RWPE2 (cell line): ENCODE measurements at regions not wholly inside any gene's neighbourhood (a gene's known extent, or its start where the extent isn't known, plus 50 kb on each side); places are given as distances from the start of the nearest gene placed in this dataset.

Experiments
- ATAC-seq: fragments of 200-7000 bp; cut with Tn5 transposase; 3 replicates; pipeline ENCODE4 v1.9.1; 2021; ENCODE audit warnings: low read depth
- DNase-seq: peaks from one replicate; pipeline ENCODE4 v3.0.0-alpha.2; 2020; ENCODE audit warnings: low spot score
- H3K27ac ChIP-seq: fragments of 450-650 bp; 2 replicates; pipeline ENCODE4 v1.5.1; 2017; ENCODE audit warnings: mild to moderate bottlenecking; ENCODE audit not compliant: poor library complexity, severe bottlenecking
- H3K27me3 ChIP-seq: fragments of 250-450 bp; sonication (Bioruptor Pico); 2 replicates; pipeline ENCODE4 v1.5.1; 2021; ENCODE audit warnings: mild to moderate bottlenecking, moderate library complexity; ENCODE audit not compliant: insufficient read depth, poor library complexity, severe bottlenecking
- H3K36me3 ChIP-seq: fragments of 250-450 bp; sonication (Bioruptor Pico); 2 replicates; pipeline ENCODE4 v1.5.1; 2020; ENCODE audit warnings: low read depth, mild to moderate bottlenecking, moderate library complexity
- H3K4me1 ChIP-seq: fragments of 250-450 bp; sonication (Bioruptor Pico); 2 replicates; pipeline ENCODE4 v1.5.1; 2021; ENCODE audit warnings: mild to moderate bottlenecking, moderate library complexity; ENCODE audit not compliant: insufficient read depth, poor library complexity, severe bottlenecking
- H3K4me3 ChIP-seq: fragments of 250-450 bp; sonication (Bioruptor Pico); 2 replicates; pipeline ENCODE4 v1.5.1; 2021; ENCODE audit warnings: mild to moderate bottlenecking, moderate library complexity; ENCODE audit not compliant: severe bottlenecking
- H3K9me3 ChIP-seq: fragments of 250-450 bp; sonication (Bioruptor Pico); 2 replicates; pipeline ENCODE4 v1.5.1; 2021; ENCODE audit warnings: mild to moderate bottlenecking, moderate library complexity; ENCODE audit not compliant: severe bottlenecking
- TF ChIP-seq, protein P1 (sequence below): fragments of 450-650 bp; IDR thresholded peaks from one replicate; pipeline ENCODE4 v1.5.1; 2017; ENCODE audit warnings: mild to moderate bottlenecking, moderate library complexity; ENCODE audit not compliant: poor library complexity, severe bottlenecking

DNA sequence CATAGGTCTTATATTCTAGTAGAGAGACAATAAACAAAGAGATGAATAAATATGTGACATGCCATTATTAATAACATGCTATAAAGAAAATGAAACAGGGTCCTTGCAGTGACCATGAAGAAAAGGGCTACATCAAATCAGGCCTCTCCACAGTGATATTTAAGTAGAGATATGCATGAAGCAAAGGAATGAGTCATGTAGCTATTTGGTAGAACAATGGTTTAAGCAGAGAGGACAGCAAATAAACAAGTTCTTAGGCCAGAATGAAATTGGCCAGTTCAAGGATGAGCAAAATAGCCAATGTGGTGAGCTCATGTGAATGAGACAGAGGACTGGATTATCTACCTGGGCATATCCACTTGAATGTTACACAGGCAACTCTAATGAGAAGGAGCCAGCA lies 172.2 kb upstream of the FERD3L start:
- no peaks in the 10 kb centered on the region for H3K27me3 ChIP-seq
- H3K4me3 ChIP-seq, result no peak overlapping the region
- no peak overlapping the region for H3K27ac ChIP-seq
- DNase-seq, result no peak
- no peaks in the 10 kb centered on the region for H3K4me1 ChIP-seq
- no peaks in the 10 kb centered on the region for H3K36me3 ChIP-seq
- H3K9me3 ChIP-seq, result no peaks in the 10 kb centered on the region
- TF ChIP-seq, protein P1, sequence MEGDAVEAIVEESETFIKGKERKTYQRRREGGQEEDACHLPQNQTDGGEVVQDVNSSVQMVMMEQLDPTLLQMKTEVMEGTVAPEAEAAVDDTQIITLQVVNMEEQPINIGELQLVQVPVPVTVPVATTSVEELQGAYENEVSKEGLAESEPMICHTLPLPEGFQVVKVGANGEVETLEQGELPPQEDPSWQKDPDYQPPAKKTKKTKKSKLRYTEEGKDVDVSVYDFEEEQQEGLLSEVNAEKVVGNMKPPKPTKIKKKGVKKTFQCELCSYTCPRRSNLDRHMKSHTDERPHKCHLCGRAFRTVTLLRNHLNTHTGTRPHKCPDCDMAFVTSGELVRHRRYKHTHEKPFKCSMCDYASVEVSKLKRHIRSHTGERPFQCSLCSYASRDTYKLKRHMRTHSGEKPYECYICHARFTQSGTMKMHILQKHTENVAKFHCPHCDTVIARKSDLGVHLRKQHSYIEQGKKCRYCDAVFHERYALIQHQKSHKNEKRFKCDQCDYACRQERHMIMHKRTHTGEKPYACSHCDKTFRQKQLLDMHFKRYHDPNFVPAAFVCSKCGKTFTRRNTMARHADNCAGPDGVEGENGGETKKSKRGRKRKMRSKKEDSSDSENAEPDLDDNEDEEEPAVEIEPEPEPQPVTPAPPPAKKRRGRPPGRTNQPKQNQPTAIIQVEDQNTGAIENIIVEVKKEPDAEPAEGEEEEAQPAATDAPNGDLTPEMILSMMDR, result no peak
- ATAC-seq, result peak; percentile 17; the same call in 1 of the 3 replicates

- TF ChIP-seq, protein P1, result no peak
- Histone ChIP-seq H3K4me3 (no peak overlapping the region), H3K9me3 (no peaks in the 10 kb centered on the region), H3K27me3 (no peaks in the 10 kb centered on the region), H3K36me3 (no peaks in the 10 kb centered on the region), H3K27ac (no peak overlapping the region), H3K4me1 (no peaks in the 10 kb centered on the region)
- DNase-seq, result no peak
- ATAC-seq, result no peak
Measured at GRCh38 chr7:19312416-19312815, 167.2 kb upstream of the FERD3L start.

DNA sequence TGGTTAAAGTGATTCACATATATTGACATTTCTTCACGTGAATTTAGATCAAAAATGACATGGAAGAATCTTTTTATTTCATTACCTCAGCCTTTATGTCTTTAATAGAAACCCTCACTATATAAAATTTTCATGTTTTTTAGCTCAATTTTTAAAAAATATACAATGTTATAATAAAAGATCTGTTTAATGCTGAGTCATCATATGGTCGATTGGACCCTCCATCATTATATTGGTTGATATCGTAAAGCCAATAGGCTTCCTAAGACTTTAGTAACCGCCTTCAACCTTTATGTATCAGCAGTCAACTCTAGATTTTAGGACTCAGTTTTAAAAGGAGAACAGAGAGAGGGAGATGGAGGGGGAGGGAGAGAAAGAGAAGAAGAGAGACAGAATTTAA lies 162.3 kb upstream of the FERD3L start:
- H3K4me1 ChIP-seq, result no peaks in the 10 kb centered on the region
- no peaks in the 10 kb centered on the region for H3K9me3 ChIP-seq
- DNase-seq (no peak), ATAC-seq (no peak)
- TF ChIP-seq, protein P1, result no peak
- H3K27ac ChIP-seq, result no peak overlapping the region
- H3K36me3 ChIP-seq, result no peaks in the 10 kb centered on the region
- H3K4me3 ChIP-seq, result no peak overlapping the region
- no peaks in the 10 kb centered on the region for H3K27me3 ChIP-seq

DNA sequence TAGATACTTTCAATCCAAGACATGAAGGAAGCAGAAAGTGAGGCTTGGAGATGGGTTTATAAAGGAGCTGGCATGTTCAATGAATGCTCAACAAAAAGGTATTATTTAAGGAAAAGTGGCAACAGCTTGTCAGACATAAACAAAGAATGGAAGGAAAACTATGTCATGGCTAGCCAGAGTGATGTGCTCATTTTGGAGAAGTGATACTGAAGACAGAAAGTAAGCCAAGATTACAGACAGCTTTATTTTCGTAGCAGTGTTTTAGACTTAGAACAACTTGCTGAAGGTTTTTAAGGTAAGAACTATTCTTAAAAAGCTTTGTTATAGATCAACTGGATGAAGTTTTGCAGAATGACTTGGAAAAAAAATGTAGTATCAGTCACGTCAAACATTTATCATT lies 160.5 kb upstream of the FERD3L start:
- Histone ChIP-seq H3K27ac (no peak overlapping the region), H3K9me3 (no peaks in the 10 kb centered on the region), H3K4me1 (no peaks in the 10 kb centered on the region), H3K27me3 (no peaks in the 10 kb centered on the region), H3K36me3 (no peaks in the 10 kb centered on the region), H3K4me3 (no peak overlapping the region)
- DNase-seq (no peak), ATAC-seq (no peak)
- TF ChIP-seq, protein P1, result no peak

- H3K4me3 ChIP-seq, result no peak overlapping the region
- no peaks in the 10 kb centered on the region for H3K9me3 ChIP-seq
- DNase-seq (no peak), ATAC-seq (no peak)
- TF ChIP-seq, protein P1, result no peak
- H3K4me1 ChIP-seq, result no peaks in the 10 kb centered on the region
- H3K36me3 ChIP-seq, result no peaks in the 10 kb centered on the region
- no peaks in the 10 kb centered on the region for H3K27me3 ChIP-seq
- H3K27ac ChIP-seq, result no peak overlapping the region
Measured at GRCh38 chr7:19304086-19304485, 158.9 kb upstream of the FERD3L start.
